Ovary (tissue), 7 donors: ENCODE measurements at regions not wholly inside any gene's neighbourhood (a gene's known extent, or its start where the extent isn't known, plus 50 kb on each side); places are given as distances from the start of the nearest gene placed in this dataset.

Experiments used
- DNase-seq, 5 donors: peaks; one replicate each; pipeline ENCODE4 v3.0.0-alpha.2; 2019 to 2020
- H3K27ac ChIP-seq, 2 donors: fragments of 200-600 bp; one replicate each; pipeline versions ENCODE4 v1.5.1 to v1.8.0; 2019 to 2022
- H3K27me3 ChIP-seq: fragments of 200-600 bp; one replicate; pipeline ENCODE4 v1.8.0; 2022
- H3K36me3 ChIP-seq: fragments of 200-600 bp; sonication (generic); one replicate; pipeline ENCODE4 v1.5.1; 2019
- H3K4me1 ChIP-seq: one replicate; pipeline ENCODE4 v1.8.1; 2013; ENCODE audit warnings: mild to moderate bottlenecking, moderate library complexity; ENCODE audit not compliant: insufficient read depth
- H3K4me3 ChIP-seq: fragments of 200-600 bp; sonication (generic); one replicate; pipeline ENCODE4 v1.5.1; 2017
- H3K9me3 ChIP-seq, 2 donors: fragments of 200-600 bp in 1 of 2; sonication (generic) in 1 of 2; one replicate each; pipeline versions ENCODE4 v1.5.1 to v1.8.1; 2013 to 2019; ENCODE audit warnings: mild to moderate bottlenecking in 1 of 2, moderate library complexity in 1 of 2
- EP300 ChIP-seq: sonication (generic); formaldehyde crosslinking; IDR thresholded peaks from one replicate; pipeline ENCODE4 v1.6.1; 2017; ENCODE audit warnings: antibody characterized with exemption
- POLR2A ChIP-seq: fragments of 450-650 bp; IDR thresholded peaks from one replicate; pipeline ENCODE4 v1.6.1; 2017; ENCODE audit warnings: antibody characterized with exemption, mild to moderate bottlenecking, moderate library complexity
- WGBS, 3 donors: extraction: QIAGEN DNeasy Blood & Tissue Kit in 1 of 3; methylation state at CpG; one replicate each; pipeline versions ENCODE4 v1.1.5 to v1.1.7; 2013 to 2017; 5-methylcytosine and 5-hydroxymethylcytosine counted together
- intact Hi-C, 4 donors: fragments of 100-400 bp; cut with DNase I; formaldehyde crosslinking; loops; one replicate each; pipeline versions ENCODE4 v1.11.0 to v1.15.1; 2022 to 2023
- TF ChIP-seq, protein P1 (sequence below), 3 donors: fragments of 450-650 bp in 2 of 3; fragments of 200-600 bp in 1 of 3; IDR thresholded peaks; one replicate each; pipeline versions ENCODE4 v1.5.1 to v1.8.0; 2016 to 2022; ENCODE audit warnings: antibody characterized with exemption in 3 of 3, mild to moderate bottlenecking in 1 of 3
- donor health status: DM: no; HTN: no; CAD: no; lungs with moderate emphysema.
- donor health status: DM: no; HTN: no; CAD: no.
- donor health status: Bipolar disorder and iron deficiency.
- donor health status: DM: no; HTN: no; CAD: no.
- donor health status: DM: yes; HTN: yes; CAD: no.

DNA sequence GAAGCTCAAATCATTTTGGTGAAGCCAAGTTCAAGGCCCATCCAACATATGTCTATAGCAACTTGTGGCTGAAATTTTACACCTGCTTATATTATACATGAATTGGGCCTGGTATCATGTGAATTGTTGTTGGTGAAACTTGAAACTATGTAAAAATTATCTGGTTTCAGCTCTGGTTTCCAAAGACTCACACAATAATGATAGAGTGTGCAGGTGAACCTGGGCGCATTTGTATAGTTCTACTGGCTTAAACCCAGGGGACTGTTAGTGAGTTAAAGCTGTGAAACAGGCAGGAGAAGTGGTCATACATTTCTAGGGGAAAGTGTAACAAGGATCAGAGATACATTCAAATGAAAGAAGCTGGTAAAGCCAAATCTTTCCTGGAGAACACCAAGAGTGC lies 627.3 kb downstream of the METTL15 start:
- Histone ChIP-seq H3K4me1 (no peaks in the 10 kb centered on the region), H3K27me3 (no peaks in the 10 kb centered on the region), H3K27ac (no peak overlapping the region), H3K9me3 (no peaks in the 10 kb centered on the region), H3K36me3 (no peaks in the 10 kb centered on the region), H3K4me3 (no peak overlapping the region)
- intact Hi-C loops: no loop called here
- DNase-seq: no peak
- 79 to 89% (median 88%) methylated on average over 1 of the region's 1 CpG for WGBS, 3 donors
- TF ChIP-seq EP300 (no peak), POLR2A (no peak)
- TF ChIP-seq, protein P1, sequence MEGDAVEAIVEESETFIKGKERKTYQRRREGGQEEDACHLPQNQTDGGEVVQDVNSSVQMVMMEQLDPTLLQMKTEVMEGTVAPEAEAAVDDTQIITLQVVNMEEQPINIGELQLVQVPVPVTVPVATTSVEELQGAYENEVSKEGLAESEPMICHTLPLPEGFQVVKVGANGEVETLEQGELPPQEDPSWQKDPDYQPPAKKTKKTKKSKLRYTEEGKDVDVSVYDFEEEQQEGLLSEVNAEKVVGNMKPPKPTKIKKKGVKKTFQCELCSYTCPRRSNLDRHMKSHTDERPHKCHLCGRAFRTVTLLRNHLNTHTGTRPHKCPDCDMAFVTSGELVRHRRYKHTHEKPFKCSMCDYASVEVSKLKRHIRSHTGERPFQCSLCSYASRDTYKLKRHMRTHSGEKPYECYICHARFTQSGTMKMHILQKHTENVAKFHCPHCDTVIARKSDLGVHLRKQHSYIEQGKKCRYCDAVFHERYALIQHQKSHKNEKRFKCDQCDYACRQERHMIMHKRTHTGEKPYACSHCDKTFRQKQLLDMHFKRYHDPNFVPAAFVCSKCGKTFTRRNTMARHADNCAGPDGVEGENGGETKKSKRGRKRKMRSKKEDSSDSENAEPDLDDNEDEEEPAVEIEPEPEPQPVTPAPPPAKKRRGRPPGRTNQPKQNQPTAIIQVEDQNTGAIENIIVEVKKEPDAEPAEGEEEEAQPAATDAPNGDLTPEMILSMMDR (IDR thresholded peaks at IDR 0.05): no peak

DNA sequence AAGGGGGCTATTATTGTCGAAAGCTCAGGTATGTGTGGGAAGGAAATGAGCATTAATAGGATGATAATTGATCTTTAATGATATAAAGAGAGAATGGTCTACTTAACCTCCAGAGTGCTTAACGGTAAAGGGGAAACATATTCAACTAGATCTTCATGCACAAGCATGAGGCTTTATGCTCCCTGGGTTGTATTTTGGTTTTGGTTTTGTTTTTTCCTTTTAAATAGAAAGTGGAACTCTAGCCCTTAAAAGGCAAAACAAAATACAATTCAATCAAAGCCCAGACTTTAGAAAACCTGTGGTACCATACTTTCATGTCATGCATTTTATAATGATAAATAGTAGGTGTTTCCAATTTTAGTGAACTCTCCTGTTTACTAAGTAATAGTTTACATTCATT lies 622.7 kb downstream of the METTL15 start:
- WGBS, 3 donors: 76 to 90% (median 80%) methylated on average over 2 of the region's 2 CpGs
- H3K9me3 ChIP-seq: no peaks in the 10 kb centered on the region
- H3K4me1 ChIP-seq: no peaks in the 10 kb centered on the region
- H3K27ac ChIP-seq: no peak overlapping the region
- H3K27me3 ChIP-seq: no peaks in the 10 kb centered on the region
- TF ChIP-seq EP300 (no peak), POLR2A (no peak)
- TF ChIP-seq, protein P1 (IDR thresholded peaks at IDR 0.05): no peak
- no peak for DNase-seq
- no peak overlapping the region for H3K4me3 ChIP-seq
- intact Hi-C loops: no loop called here
- no peaks in the 10 kb centered on the region for H3K36me3 ChIP-seq

DNA sequence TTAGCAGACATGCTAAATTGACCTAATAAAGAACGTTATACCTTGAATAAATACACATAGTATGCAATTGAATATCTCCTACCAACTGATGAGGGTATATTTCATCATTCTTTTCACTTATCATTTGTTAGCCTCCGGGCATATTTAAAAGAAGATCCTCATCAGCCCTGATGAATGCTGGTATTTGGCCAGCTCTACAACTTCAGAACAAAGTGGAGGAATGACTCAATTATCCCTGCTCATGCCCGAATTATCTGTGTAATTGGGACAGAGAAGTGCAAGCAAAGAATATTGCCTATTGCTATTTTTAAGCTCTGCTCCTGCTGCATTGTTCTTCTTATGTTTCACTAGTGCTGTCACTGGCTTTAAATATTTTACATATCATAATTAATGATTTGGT lies 622.1 kb downstream of the METTL15 start:
- WGBS, 3 donors: 69 to 80% (median 71%) methylated on average over 3 of the region's 3 CpGs
- no peaks in the 10 kb centered on the region for H3K36me3 ChIP-seq
- no peaks in the 10 kb centered on the region for H3K9me3 ChIP-seq
- no peaks in the 10 kb centered on the region for H3K27me3 ChIP-seq
- TF ChIP-seq POLR2A: no peak
- TF ChIP-seq EP300: no peak
- TF ChIP-seq, protein P1 (IDR thresholded peaks at IDR 0.05): no peak
- no peak overlapping the region for H3K27ac ChIP-seq
- intact Hi-C loops: no loop called here
- no peaks in the 10 kb centered on the region for H3K4me1 ChIP-seq
- DNase-seq: no peak
- H3K4me3 ChIP-seq: no peak overlapping the region

DNA sequence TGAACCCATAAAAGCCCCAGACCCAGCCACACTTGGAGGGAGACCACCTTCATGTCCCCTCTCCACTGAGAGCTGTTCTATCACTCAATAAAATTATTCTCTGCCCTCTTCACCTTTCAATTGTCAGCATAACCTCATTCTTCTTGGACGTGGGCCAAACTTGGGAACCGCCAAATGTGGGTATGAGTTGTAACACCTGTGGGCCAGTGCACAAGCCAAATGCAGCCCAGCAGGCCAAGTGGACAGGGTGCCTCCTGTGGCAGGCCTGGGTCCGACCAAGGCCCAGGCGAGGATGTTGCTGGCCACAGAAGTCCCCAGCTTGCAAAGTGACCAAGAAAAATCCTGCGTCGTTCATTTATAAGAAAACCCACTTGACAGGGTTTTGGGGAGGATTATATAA lies 621.2 kb downstream of the METTL15 start:
- no peaks in the 10 kb centered on the region for H3K36me3 ChIP-seq
- WGBS, 3 donors: 92 to 96% (median 93%) methylated on average over 6 of the region's 6 CpGs
- TF ChIP-seq EP300: no peak
- no peak for TF ChIP-seq POLR2A
- TF ChIP-seq, protein P1 (IDR thresholded peaks at IDR 0.05): no peak
- DNase-seq: no peak
- no peak overlapping the region for H3K4me3 ChIP-seq
- H3K27me3 ChIP-seq: no peaks in the 10 kb centered on the region
- no peaks in the 10 kb centered on the region for H3K4me1 ChIP-seq
- no peaks in the 10 kb centered on the region for H3K9me3 ChIP-seq
- H3K27ac ChIP-seq: no peak overlapping the region
- intact Hi-C loops: no loop called here

DNA sequence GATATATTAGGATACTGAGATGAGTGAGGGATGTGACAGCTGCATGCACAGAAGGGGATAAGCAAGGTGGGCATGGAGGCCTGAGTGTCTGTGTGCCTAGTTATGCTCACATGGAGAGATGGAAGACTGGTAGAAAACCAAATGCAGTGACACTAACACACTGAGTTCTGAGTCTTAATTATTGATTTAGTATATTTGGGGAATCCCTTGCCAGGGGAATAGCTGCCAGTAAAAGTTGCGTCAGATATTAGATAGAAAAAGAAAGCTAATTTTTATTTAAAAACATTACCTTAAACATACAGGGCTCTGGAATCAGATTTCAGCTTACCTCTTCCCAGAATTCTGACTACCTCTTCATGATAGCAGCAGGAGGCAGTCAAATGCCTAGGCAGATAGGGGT lies 620.5 kb downstream of the METTL15 start:
- Histone ChIP-seq H3K4me3 (no peak overlapping the region), H3K27ac (no peak overlapping the region), H3K36me3 (no peaks in the 10 kb centered on the region), H3K4me1 (no peaks in the 10 kb centered on the region), H3K9me3 (no peaks in the 10 kb centered on the region), H3K27me3 (no peaks in the 10 kb centered on the region)
- DNase-seq: no peak
- intact Hi-C loops: no loop called here
- WGBS, 3 donors: 74 to 88% (median 78%) methylated on average over 1 of the region's 1 CpG
- TF ChIP-seq POLR2A (no peak), EP300 (no peak)
- TF ChIP-seq, protein P1 (IDR thresholded peaks at IDR 0.05): no peak
